HS-5 (cell line): ENCODE measurements at regions not wholly inside any gene's neighbourhood (a gene's known extent, or its start where the extent isn't known, plus 50 kb on each side); places are given as distances from the start of the nearest gene placed in this dataset.
A peak's percentile ranks its signal among the peaks of the same experiment; 100 is the strongest.
"Not testable (repeated sequence)": the region's sequence is repeated elsewhere in the genome, so short reads cannot be mapped to it uniquely, and the experiment has no call there.

Experiments used
- DNase-seq: peaks from one replicate; pipeline ENCODE4 v3.0.0-alpha.2; 2012; ENCODE audit warnings: low read depth

- peak; percentile 2 for DNase-seq
Observed at GRCh38 chr14:45838597-45838996, 585.6 kb upstream of the MIS18BP1 start.

GRCh38 chr14:45819107-45819506, 566.1 kb upstream of the MIS18BP1 start:
- DNase-seq = no peak

DNA sequence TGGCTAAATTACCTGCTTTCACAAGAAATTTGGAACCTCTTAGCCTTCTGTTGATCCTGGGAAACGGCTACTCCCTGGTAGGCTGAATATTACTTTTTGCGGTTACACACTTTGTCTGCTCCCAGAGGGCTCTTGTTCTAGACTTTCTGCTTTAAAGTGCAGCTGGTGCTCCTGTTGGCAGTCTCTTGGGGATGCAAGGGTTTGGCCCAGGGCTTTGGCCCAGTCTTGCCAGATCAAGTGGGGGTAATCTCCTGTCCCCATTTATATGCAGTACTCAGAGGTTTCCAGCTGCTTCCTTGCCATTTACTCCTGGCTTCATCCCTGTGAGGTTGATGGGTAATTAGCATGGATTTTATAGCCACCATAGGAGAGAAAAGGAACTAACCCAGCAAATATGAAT, 558.2 kb upstream of the MIS18BP1 start:
- DNase-seq = no peak

- no peak for DNase-seq
Observed at GRCh38 chr14:45810152-45810872, 557.3 kb upstream of the MIS18BP1 start.

DNA sequence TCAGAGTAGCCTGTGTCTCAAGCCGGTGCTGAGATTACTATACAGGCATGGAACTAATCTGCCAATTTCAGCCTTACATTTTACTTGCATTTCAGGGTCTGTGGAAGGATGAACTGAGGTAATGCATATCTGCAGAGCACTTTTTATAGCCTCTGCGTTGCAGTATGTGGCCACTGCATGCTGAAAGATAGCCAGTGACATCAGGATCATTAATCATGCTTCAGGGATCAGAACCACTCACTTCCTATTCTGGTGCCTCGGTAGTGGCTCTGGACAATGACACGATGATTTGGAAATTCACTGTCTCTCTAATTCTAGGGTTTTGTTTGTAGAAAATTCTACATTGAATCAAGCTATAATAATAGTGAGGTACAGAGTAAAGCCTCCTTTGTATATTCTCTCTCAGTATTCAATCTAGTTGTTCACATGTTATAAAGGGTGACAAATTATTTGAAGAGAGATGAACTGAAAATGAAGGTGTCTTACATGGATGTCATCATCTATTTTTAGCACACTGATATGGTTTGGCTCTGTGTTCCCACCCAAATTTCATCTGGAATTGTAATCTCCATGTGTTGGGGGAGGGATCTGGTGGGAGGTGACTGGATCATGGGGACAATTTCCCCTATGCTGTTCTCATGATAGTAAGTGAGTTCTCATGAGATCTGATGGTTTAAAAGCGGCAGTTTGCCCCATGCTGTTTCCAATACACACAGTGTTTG, 554.3 kb upstream of the MIS18BP1 start:
- DNase-seq = no peak

GRCh38 chr14:45799511-45799910, 546.5 kb upstream of the MIS18BP1 start:
- DNase-seq = no peak

- DNase-seq = no peak
Observed at GRCh38 chr14:45798659-45799058, 545.7 kb upstream of the MIS18BP1 start.

DNA sequence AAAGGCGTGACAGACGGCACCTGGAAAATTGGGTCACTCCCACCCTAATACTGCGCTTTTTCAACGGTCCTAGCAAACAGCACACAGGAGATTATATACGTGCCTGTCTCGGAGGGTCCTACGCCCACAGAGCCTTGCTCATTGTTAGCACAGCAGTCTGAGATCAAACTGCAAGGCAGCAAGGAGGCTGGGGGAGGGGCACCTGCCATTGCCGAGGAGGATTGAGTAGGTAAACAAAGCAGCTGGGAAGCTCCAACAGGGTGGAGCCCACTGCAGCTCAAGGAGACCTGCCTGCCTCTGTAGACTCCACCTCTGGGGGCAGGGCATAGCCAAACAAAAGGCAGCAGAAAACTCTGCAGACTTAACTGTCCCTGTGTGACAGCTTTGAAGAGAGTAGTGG, 543.0 kb upstream of the MIS18BP1 start:
- DNase-seq = not testable (repeated sequence)

GRCh38 chr14:45793081-45793480, 540.1 kb upstream of the MIS18BP1 start:
- no peak for DNase-seq

GRCh38 chr14:45790293-45790692, 537.3 kb upstream of the MIS18BP1 start:
- DNase-seq = no peak

DNA sequence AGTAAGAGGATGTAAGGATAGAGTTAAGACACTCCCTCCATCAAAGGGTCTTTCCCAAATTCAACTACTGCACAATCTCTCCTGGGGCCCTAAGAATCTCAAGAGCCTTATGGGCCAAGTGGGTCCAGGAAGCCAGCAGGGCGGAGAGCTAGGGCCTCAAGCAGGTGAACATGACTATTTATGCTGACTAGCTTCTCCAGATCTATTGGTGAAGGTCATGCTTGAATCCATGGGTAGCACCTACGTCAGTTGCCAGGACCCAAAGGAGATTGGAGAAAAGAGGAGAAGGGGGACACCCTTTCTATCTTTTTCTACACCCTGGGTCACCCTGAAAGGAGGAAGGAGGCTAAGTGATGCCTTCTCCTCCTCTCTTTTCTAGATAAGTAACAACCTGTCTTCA, 534.2 kb upstream of the MIS18BP1 start:
- no peak for DNase-seq

- no peak for DNase-seq
Observed at GRCh38 chr14:45786266-45786665, 533.3 kb upstream of the MIS18BP1 start.

GRCh38 chr14:45785240-45785639, 532.2 kb upstream of the MIS18BP1 start:
- no peak for DNase-seq

GRCh38 chr14:45766247-45766646, 513.2 kb upstream of the MIS18BP1 start:
- DNase-seq = no peak

GRCh38 chr14:45757655-45758054, 504.7 kb upstream of the MIS18BP1 start:
- no peak for DNase-seq

- not testable (repeated sequence) for DNase-seq
Observed at GRCh38 chr14:45756412-45756811, 503.4 kb upstream of the MIS18BP1 start.

- no peak for DNase-seq
Observed at GRCh38 chr14:45743884-45744283, 490.9 kb upstream of the MIS18BP1 start.

DNA sequence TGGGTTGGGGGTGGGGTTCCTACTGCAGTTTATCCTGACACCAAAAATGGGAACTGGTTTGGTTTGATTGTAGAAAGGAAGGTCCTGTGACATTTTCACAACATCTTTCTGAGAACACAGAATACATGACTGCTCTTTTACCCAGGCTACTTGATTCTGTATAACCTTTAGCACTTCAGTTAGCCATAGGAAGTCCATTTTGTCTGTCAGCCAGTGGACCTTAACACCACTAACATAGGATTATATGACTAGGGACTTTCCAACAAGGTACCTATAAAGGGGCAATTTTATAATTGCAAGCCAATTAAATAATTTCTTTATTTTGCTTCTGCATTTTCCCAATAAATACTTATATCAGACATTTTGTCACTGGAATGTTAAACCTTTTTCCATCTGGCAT, 489.2 kb upstream of the MIS18BP1 start:
- no peak for DNase-seq

- DNase-seq = no peak
Observed at GRCh38 chr14:45728434-45729225, 475.6 kb upstream of the MIS18BP1 start.

- DNase-seq = no peak
Observed at GRCh38 chr14:45727133-45727532, 474.1 kb upstream of the MIS18BP1 start.

DNA sequence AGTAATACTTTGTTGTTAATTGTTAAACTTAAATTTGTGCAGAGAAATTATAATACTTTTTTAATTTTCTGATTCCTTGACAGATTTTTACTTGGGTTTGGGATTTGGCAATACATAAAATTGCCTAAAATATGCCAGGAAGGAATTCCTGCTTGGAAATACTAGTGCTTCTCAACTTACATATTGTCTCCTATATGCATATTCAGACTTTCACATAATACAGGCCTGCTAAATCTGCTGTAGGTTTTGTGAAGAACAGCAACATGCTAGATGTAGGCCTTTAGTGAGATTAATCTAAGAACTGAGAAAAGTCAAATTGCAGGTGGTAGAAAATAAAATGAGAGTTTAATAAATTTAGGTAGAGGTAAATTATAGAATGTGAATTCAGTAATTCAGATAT, 468.5 kb upstream of the MIS18BP1 start:
- DNase-seq = no peak

DNA sequence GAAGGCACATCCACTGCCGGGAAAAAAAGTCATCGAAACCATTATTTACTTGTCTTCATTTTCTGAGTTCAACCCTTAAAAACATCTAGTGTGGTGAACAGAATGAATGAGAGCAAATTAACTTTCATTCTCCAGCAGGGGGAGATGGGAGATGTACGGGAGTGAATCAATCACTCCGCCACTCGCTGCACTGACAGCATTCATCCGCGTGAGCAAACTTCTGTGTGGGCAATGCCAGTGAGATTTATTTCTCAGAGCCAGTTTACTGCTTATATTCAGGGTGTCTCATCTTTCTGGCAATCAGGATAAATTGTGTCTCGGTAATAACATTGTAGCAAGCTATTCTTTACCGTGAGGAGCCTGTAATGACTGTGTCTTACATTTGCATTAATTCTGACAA, 463.6 kb upstream of the MIS18BP1 start:
- DNase-seq = no peak

- DNase-seq = no peak
Observed at GRCh38 chr14:45715946-45716345, 462.9 kb upstream of the MIS18BP1 start.
